ENCODE measurements at regions not wholly inside any gene's neighbourhood (a gene's known extent, or its start where the extent isn't known, plus 50 kb on each side); places are given as distances from the start of the nearest gene placed in this dataset.

- no peak for DNase-seq (ENCODE audit: insufficient read length)
- TF ChIP-seq POLR2AphosphoS5 (IDR thresholded peaks at IDR 0.05; ENCODE audit: low read depth, low read length) (no peak), TAF1 (IDR thresholded peaks at IDR 0.05; ENCODE audit: borderline replicate concordance, low read depth, low read length) (no peak), POLR2A (IDR thresholded peaks at IDR 0.05; ENCODE audit: low read depth, low read length) (no peak)
- no peak for FAIRE-seq
These were observed 157.4 kb downstream of the CD47 start for GRCh38 chr3:107933450-107933849.

DNA sequence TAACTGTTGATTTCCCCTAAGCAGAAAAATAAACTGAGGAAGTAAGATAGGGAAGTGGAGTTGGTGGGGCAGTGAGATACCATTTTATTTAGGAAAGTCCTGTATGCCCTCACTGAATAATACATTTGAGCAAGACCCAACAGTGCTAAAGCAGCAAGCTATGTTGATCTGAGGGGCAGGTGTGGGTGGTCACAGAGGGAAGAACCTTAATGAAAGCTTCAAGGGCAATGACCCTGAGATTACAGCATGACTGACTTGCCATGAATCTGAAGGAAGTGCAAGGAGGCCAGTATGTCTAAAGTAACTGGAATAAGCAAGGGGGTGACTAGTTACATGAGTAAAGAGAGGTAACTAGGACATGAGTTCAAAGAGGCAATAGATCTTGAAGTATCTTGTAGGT is 159.5 kb downstream of the CD47 start:
- FAIRE-seq = no peak
- no peak for DNase-seq (ENCODE audit: insufficient read length)
- no peak for TF ChIP-seq POLR2A (IDR thresholded peaks at IDR 0.05; ENCODE audit: low read depth, low read length)

DNA sequence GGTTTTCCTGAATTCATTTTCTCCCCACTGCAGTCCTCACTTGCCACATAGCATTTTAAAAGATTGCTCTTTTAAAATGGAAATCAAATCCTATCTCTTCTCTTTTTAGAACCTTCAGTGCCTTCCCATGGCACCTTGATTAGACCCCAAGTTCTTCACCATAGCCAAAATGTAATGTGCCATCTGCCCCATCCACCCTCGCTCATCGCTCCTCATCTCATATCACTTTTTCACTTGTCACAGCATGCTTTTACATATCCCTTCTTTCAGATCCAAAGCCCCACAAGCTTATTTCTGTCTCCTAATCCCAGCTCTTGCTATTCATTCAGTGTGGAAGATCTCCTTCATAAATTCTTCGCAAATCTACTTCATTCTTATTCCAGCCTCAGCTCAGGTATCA is 161.7 kb downstream of the CD47 start:
- no peak for DNase-seq (ENCODE audit: insufficient read length)
- TF ChIP-seq POLR2A (IDR thresholded peaks at IDR 0.05; ENCODE audit: low read depth, low read length) = no peak
- no peak for TF ChIP-seq TAF1 (IDR thresholded peaks at IDR 0.05; ENCODE audit: borderline replicate concordance, low read depth, low read length)
- TF ChIP-seq POLR2AphosphoS5 (IDR thresholded peaks at IDR 0.05; ENCODE audit: low read depth, low read length) = no peak
- FAIRE-seq = no peak

GRCh38 chr3:107928084-107928445 is 162.8 kb downstream of the CD47 start:
- TF ChIP-seq POLR2A (IDR thresholded peaks at IDR 0.05; ENCODE audit: low read depth, low read length) (no peak), POLR2AphosphoS5 (IDR thresholded peaks at IDR 0.05; ENCODE audit: low read depth, low read length) (no peak), TAF1 (IDR thresholded peaks at IDR 0.05; ENCODE audit: borderline replicate concordance, low read depth, low read length) (no peak)
- peak; percentile 14 for FAIRE-seq

GRCh38 chr3:107927361-107928083 is 163.3 kb downstream of the CD47 start:
- peak; percentile 68 for DNase-seq (ENCODE audit: insufficient read length)
- FAIRE-seq = peak; percentile 88
- TF ChIP-seq POLR2A (IDR thresholded peaks at IDR 0.05; ENCODE audit: low read depth, low read length) = no peak
- TF ChIP-seq TAF1 (IDR thresholded peaks at IDR 0.05; ENCODE audit: borderline replicate concordance, low read depth, low read length) = no peak
- TF ChIP-seq POLR2AphosphoS5 (IDR thresholded peaks at IDR 0.05; ENCODE audit: low read depth, low read length) = no peak

More at GRCh38 chr3:107928084-107928445, 162.8 kb downstream of the CD47 start:
- no peak for DNase-seq (ENCODE audit: insufficient read length)

DNA sequence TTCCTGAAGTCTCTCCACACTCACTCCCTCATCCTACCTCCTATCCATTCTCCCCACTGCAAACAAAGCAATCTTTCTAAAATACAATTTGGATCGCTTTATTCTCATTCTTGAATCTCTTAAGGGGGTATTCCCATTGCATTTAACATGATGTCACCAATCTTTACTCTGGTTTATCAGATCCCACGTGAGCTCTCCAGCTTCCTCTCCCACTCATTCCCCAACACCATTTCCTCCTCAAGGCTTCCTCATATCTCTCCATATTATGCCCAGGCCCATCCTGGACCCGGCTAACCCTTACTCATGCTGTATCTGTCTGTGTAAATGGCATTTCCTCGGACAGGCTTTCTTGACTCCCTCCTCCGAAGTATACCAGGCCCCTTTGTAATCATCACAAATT is 165.0 kb downstream of the CD47 start:
- TF ChIP-seq TAF1 (IDR thresholded peaks at IDR 0.05; ENCODE audit: borderline replicate concordance, low read depth, low read length) (no peak), POLR2A (IDR thresholded peaks at IDR 0.05; ENCODE audit: low read depth, low read length) (no peak), POLR2AphosphoS5 (IDR thresholded peaks at IDR 0.05; ENCODE audit: low read depth, low read length) (no peak)
- no peak for DNase-seq (ENCODE audit: insufficient read length)
- no peak for FAIRE-seq

- no peak for FAIRE-seq
- no peak for TF ChIP-seq TAF1 (IDR thresholded peaks at IDR 0.05; ENCODE audit: borderline replicate concordance, low read depth, low read length)
- no peak for TF ChIP-seq POLR2AphosphoS5 (IDR thresholded peaks at IDR 0.05; ENCODE audit: low read depth, low read length)
- TF ChIP-seq POLR2A (IDR thresholded peaks at IDR 0.05; ENCODE audit: low read depth, low read length) = no peak
These were observed 169.8 kb downstream of the CD47 start for GRCh38 chr3:107921038-107921437.

DNA sequence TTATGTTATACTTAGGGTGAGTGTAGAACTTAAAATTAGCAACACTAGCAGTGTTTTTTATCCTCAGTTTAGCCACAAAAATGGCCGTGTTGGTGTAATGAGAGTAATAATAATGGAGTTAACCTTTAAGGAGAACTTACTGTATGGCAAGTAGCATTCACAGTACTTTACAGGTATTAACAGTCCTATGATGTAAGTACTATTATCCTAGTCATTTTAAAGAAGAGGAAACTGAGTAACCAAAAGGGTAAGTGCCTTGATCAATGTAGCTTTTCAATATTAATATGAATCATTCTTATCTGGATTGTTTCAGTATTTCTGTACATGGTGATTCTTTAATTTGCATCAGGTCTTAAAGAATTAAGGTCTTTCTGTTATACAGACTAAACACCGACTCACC is 170.3 kb downstream of the CD47 start:
- FAIRE-seq (no peak), DNase-seq (ENCODE audit: insufficient read length) (no peak)
- TF ChIP-seq POLR2A (IDR thresholded peaks at IDR 0.05; ENCODE audit: low read depth, low read length) (no peak), POLR2AphosphoS5 (IDR thresholded peaks at IDR 0.05; ENCODE audit: low read depth, low read length) (no peak), TAF1 (IDR thresholded peaks at IDR 0.05; ENCODE audit: borderline replicate concordance, low read depth, low read length) (no peak)

More at GRCh38 chr3:107921038-107921437, 169.8 kb downstream of the CD47 start:
- no peak for DNase-seq (ENCODE audit: insufficient read length)

DNA sequence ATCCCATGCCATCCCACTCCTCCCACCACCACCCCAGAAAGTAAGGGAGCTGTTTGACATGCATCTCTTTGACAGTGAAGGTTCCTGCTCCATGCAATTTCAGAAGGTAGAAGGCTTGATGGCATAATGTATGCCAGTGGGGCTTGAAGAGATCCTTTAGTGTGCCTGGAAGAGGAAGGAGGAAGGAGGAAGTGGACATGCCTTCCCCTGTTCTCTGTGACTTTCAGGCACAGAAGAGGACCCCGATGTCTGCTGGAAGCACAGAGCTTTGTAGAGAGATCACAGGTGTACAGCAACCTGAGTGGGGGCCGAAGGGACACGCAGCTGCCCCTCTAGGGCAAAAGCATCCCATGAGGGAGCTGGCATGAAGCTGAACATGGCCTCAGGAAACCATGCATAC is 171.6 kb downstream of the CD47 start:
- TF ChIP-seq POLR2AphosphoS5 (IDR thresholded peaks at IDR 0.05; ENCODE audit: low read depth, low read length) = no peak
- TF ChIP-seq TAF1 (IDR thresholded peaks at IDR 0.05; ENCODE audit: borderline replicate concordance, low read depth, low read length) = no peak
- no peak for TF ChIP-seq POLR2A (IDR thresholded peaks at IDR 0.05; ENCODE audit: low read depth, low read length)
- FAIRE-seq (no peak), DNase-seq (ENCODE audit: insufficient read length) (no peak)

DNA sequence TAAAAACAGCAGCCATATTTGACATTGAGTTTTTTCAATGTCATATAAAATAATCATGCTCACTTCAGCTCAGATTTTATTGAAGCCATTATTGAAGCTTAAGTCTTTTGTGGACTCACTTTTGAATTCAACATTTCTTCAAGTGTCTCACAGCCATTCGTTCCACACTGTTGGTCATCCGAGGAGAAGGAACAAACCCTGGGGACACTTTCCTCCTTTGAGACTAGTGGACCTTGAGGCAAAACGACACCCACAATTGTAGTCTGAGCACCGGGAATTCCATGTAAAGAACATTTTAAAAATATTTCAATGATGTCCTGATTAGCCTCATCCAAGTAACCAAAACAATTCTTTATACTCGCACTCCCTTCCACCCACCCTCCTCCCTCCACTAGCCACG is 174.7 kb downstream of the CD47 start:
- no peak for TF ChIP-seq POLR2AphosphoS5 (IDR thresholded peaks at IDR 0.05; ENCODE audit: low read depth, low read length)
- no peak for TF ChIP-seq TAF1 (IDR thresholded peaks at IDR 0.05; ENCODE audit: borderline replicate concordance, low read depth, low read length)
- TF ChIP-seq POLR2A (IDR thresholded peaks at IDR 0.05; ENCODE audit: low read depth, low read length) = no peak
- DNase-seq (ENCODE audit: insufficient read length) = no peak
- FAIRE-seq = no peak

- FAIRE-seq (no peak), DNase-seq (ENCODE audit: insufficient read length) (no peak)
- TF ChIP-seq TAF1 (IDR thresholded peaks at IDR 0.05; ENCODE audit: borderline replicate concordance, low read depth, low read length) = no peak
- TF ChIP-seq POLR2A (IDR thresholded peaks at IDR 0.05; ENCODE audit: low read depth, low read length) = no peak
- TF ChIP-seq POLR2AphosphoS5 (IDR thresholded peaks at IDR 0.05; ENCODE audit: low read depth, low read length) = no peak
These were observed 175.1 kb downstream of the CD47 start for GRCh38 chr3:107915706-107916105.

DNA sequence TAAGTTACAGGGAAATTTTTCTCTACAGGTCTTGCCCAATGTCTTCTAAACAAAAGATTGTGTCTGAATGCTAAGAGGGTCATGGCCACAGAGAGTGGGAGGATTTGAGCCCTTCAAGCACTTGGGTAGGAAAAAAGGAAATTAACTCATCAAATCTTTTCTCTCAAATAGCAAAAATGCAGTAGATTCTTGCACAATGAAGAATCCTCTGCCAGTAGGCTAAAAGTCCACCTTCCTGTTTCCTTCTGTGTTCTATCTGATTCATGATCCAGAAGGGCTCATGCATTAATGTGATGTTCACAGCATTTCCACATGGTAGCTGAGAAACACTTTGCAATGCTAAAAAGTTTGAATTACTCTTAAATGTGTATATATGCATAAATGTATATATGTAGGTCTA is 177.1 kb downstream of the CD47 start:
- no peak for FAIRE-seq
- no peak for DNase-seq (ENCODE audit: insufficient read length)
- TF ChIP-seq POLR2A (IDR thresholded peaks at IDR 0.05; ENCODE audit: low read depth, low read length) (no peak), TAF1 (IDR thresholded peaks at IDR 0.05; ENCODE audit: borderline replicate concordance, low read depth, low read length) (no peak), POLR2AphosphoS5 (IDR thresholded peaks at IDR 0.05; ENCODE audit: low read depth, low read length) (no peak)
